ENCODE measurements at regions not wholly inside any gene's neighbourhood (a gene's known extent, or its start where the extent isn't known, plus 50 kb on each side); places are given as distances from the start of the nearest gene placed in this dataset.

- TF ChIP-seq CTCF (IDR thresholded peaks at IDR 0.05) (no peak), EZH2 (IDR thresholded peaks at IDR 0.05) (no peak)
These were observed 242.3 kb upstream of the KCNIP4 start for GRCh38 chr4:22190855-22191254.

Data from neural progenitor cell (in vitro differentiated cells).